Suprapubic skin (tissue), 4 donors: ENCODE measurements at regions not wholly inside any gene's neighbourhood (a gene's known extent, or its start where the extent isn't known, plus 50 kb on each side); places are given as distances from the start of the nearest gene placed in this dataset.

Experiments
- EP300 ChIP-seq: sonication (generic); formaldehyde crosslinking; IDR thresholded peaks from one replicate; pipeline ENCODE4 v1.6.1; 2017; ENCODE audit warnings: antibody characterized with exemption
- POLR2A ChIP-seq, 2 donors: fragments of 450-650 bp; IDR thresholded peaks; one replicate each; pipeline ENCODE4 v1.6.1; 2017; ENCODE audit warnings: antibody characterized with exemption in 2 of 2, mild to moderate bottlenecking in 2 of 2, moderate library complexity in 2 of 2
- POLR2AphosphoS5 ChIP-seq, 3 donors: sonication (generic); formaldehyde crosslinking; IDR thresholded peaks; one replicate each; pipeline ENCODE4 v1.6.1; 2017; ENCODE audit warnings: antibody characterized with exemption in 3 of 3
- TF ChIP-seq, protein P1 (sequence below), 2 donors: fragments of 200-600 bp in 1 of 2; fragments of 450-650 bp in 1 of 2; sonication (generic) in 1 of 2; IDR thresholded peaks; one replicate each; pipeline ENCODE4 v1.5.1; 2016 to 2019; ENCODE audit warnings: antibody characterized with exemption in 2 of 2, mild to moderate bottlenecking in 1 of 2, moderate library complexity in 1 of 2

GRCh38 chr5:82439750-82440445, 161.7 kb upstream of the RPS23 start:
- TF ChIP-seq, protein P1, sequence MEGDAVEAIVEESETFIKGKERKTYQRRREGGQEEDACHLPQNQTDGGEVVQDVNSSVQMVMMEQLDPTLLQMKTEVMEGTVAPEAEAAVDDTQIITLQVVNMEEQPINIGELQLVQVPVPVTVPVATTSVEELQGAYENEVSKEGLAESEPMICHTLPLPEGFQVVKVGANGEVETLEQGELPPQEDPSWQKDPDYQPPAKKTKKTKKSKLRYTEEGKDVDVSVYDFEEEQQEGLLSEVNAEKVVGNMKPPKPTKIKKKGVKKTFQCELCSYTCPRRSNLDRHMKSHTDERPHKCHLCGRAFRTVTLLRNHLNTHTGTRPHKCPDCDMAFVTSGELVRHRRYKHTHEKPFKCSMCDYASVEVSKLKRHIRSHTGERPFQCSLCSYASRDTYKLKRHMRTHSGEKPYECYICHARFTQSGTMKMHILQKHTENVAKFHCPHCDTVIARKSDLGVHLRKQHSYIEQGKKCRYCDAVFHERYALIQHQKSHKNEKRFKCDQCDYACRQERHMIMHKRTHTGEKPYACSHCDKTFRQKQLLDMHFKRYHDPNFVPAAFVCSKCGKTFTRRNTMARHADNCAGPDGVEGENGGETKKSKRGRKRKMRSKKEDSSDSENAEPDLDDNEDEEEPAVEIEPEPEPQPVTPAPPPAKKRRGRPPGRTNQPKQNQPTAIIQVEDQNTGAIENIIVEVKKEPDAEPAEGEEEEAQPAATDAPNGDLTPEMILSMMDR (IDR thresholded peaks at IDR 0.05) = no peak
- TF ChIP-seq POLR2AphosphoS5 (IDR thresholded peaks at IDR 0.05) (no peak), POLR2A (IDR thresholded peaks at IDR 0.05) (no peak), EP300 (no peak)
